ENCODE measurements at regions not wholly inside any gene's neighbourhood (a gene's known extent, or its start where the extent isn't known, plus 50 kb on each side); places are given as distances from the start of the nearest gene placed in this dataset.
"Not testable (repeated sequence)": the region's sequence is repeated elsewhere in the genome, so short reads cannot be mapped to it uniquely, and the experiment has no call there.

GRCh38 chr15:96121086-96121920 lies 209.2 kb upstream of the NR2F2 start:
- no peak for DNase-seq (ENCODE audit: low read depth, low spot score)

DNA sequence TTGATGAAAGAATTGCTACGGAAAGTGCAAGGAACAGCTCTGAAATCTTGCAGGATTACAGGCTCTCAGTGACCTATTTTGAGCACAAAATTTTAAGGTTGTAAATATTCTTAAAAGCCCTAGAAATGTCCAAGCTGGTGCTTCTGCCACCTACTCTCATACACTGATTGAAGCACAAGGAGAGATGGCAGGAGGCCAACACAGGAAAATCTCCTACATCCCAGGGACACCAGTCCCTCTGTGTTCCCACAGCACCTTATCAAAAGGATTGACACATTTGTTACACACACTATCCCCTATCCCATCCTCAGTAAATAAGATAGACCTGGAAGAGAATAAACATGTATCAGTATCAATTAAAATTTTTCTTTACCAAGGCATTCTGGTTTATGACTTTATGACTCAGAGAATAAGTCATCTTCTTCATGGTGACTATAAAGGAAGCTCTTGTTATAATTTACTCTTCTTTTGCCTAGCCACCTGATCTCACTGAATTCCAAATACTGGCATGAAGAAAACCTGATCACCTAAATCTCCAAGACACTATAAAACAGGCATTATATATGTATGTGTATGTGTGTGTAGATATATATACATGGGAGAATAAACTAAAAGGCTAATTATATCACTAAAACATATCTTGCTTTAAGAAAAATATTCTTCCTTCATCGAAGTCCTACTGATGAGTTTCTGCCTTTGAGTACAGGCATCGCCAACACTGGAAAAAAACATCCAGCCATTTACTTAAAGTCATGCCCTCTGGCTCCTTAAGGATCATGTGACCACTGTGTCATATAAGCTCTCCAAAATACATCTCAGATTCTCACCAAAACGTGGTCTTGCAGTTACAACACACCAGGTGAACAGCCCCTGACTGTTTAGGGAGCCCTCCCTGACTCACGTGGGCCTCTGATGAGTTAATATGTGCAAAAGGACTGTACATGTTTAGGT lies 208.1 kb upstream of the NR2F2 start:
- DNase-seq (ENCODE audit: low read depth, low spot score), result no peak

- no peak for DNase-seq (ENCODE audit: low read depth, low spot score)
Observed at GRCh38 chr15:96123028-96123400, 207.5 kb upstream of the NR2F2 start.

DNA sequence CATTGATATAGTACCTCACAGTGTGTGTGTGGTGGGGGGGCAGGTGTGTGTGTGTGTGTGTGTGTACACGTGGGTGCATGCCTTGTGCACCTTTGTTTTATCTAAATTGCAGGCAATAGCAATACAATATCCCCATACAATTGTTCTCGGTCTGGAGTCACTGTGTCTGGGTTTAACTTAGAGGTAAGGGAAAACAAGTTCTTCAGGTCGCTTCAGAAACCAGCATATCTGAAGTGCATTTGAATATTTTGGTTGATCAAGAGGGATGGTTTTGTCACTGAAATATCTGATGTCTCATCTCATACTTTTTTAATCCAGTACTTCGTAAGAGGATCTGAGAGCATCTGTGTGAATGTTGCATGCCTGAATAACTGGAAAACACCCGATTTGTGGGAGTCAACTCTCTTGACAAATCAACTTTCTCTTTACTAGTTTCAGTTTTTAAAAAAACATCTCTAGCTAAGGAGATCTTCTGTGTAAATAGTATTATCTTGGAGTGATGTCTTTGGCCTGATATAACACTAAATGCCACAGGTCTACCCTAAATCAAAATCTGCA lies 206.8 kb upstream of the NR2F2 start:
- no peak for DNase-seq (ENCODE audit: low read depth, low spot score)

DNA sequence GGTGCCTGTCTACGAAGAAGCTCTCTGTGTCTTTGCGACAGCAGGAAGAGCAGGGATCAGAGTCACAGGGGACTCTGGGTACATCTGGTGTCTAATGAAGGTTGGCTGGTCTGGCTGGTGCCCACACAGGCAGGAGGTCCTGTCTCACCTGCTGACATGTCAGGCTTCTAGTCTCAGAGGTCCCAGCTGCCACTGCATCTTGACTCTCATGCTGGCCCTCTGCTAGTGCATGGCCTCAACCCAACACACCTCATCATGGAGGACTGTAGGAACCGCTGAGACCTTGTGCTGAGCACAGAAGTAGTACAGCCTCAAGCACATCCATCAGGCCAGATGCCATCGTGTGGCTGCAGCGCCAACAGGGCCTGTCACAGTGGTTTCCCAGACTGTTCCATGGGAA lies 206.1 kb upstream of the NR2F2 start:
- DNase-seq (ENCODE audit: low read depth, low spot score), result no peak

DNA sequence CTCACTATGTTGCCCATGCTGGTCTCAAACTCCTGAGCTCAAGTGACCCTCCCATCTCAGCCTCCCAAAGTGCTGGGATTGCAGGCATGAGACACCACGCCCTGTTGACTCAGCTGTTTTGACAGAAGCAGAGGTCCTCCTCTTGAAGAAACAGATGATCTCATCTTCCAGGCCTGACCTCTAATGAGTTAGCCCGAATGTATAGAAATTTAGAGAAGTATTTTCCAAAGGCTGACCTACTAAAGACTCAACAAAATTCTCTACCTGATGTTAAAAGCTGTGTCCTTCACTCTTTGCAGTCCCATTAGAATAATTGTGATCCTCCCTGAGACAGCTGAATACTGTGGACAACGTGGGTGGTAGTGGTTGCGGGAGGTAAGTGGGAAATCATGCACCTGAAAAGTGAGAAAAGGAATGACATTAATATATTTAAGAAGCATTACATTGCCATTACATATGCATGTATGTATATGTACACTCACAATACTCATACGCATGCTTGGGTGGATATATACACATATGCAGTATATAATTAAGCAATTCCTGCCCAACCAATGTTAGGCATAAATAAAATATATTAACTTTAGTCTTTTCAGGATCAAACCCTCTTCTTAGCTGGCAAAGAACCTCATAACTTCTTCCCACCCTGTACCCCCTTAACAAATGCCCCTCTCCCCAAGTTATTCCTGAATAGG lies 204.6 kb upstream of the NR2F2 start:
- no peak for DNase-seq (ENCODE audit: low read depth, low spot score)

DNA sequence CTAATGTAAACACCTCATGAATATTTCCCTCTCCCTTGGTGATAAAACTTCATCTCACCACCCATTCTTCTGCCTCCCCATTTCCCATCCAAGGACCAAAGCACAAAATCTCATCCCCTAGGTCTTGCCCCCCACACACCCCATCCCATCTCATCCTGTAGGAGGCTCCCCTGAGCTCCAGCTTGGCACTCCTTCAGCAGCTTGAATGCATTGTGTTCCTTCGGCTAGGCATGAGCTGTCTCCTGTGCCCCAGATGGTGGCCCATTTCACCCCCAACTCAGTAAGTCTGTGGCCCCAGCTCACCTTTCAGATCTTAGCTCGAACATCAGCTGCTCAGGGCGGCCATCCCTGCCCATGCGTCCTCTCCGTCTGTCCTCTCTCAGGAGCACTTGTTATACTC lies 203.6 kb upstream of the NR2F2 start:
- DNase-seq (ENCODE audit: low read depth, low spot score), result no peak

DNA sequence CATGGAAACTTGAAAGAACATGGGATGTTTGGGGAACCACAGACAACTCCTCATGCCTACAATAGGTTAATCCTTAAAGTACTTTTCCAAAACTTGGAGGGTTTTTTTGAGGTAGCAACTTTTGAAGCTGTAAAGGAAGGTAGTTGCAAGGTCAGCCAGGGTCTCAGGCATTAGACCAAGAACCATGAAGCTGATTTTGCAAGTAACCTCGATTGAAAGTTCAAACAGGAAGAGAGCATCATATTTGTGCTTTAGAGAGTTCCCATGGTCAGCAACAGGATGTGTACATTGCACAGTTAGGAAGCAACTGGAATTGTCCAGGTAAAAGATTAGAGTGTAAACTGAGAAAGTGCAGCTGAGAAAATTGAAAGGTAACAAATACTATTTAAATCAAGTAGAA lies 199.8 kb upstream of the NR2F2 start:
- no peak for DNase-seq (ENCODE audit: low read depth, low spot score)

DNA sequence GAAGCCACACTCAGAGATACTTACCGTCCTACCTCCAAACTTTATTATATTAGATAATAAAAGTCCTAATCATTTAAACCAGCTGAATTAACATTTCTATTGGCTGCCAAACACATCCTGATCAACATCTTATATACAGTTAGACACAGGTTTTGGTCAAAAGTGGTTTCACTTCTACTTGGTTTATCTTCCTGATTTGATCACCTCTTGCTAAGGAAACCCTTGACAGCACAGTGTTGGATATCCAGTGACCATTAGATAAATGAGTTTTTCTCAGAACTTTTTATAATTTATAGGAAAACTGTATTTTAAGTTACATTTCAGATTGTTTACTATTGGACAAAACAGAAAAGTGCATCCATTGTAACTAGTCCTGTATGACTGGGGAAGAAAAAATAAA lies 198.4 kb upstream of the NR2F2 start:
- no peak for DNase-seq (ENCODE audit: low read depth, low spot score)

GRCh38 chr15:96135166-96136093 lies 195.1 kb upstream of the NR2F2 start:
- DNase-seq (ENCODE audit: low read depth, low spot score), result no peak

DNA sequence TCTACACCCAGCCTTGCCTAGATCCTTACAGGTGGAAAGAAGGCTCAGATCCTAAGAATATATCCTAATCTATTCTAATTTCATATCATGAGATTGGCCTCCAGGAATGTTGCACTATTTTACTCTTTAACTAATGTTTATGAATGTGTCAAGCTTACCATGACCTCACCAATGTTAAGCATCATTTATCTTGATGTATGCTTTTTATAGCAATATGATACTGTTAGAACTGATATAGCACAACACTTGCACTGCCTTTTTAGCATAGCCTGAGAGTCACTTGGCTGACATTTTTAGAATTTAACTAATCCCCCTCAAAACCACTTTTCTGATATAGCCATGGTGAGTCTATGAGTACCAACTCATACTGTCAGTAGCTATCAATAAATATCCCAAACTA lies 191.5 kb upstream of the NR2F2 start:
- DNase-seq (ENCODE audit: low read depth, low spot score), result no peak

DNA sequence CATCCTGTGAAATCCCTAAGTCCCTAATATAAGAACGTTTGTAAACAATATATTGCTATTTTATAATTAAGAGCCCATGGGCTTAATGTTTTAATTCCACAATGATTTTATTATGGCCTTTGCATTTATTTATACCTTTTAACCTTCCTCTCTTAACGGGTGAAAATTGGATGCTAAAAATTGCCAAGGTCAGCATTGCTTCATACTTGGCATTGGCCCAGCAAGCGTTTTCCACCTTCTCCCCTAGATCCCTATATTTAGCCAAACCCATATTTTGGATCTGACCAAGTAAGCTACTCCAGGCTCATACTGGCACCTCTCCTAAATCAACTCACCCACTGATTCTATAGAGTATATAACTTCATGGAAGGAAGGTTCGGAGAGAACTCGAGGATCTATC lies 188.0 kb upstream of the NR2F2 start:
- no peak for DNase-seq (ENCODE audit: low read depth, low spot score)

- no peak for DNase-seq (ENCODE audit: low read depth, low spot score)
Observed at GRCh38 chr15:96144734-96145133, 185.8 kb upstream of the NR2F2 start.

- no peak for DNase-seq (ENCODE audit: low read depth, low spot score)
Observed at GRCh38 chr15:96146726-96147125, 183.8 kb upstream of the NR2F2 start.

- no peak for DNase-seq (ENCODE audit: low read depth, low spot score)
Observed at GRCh38 chr15:96147267-96147666, 183.2 kb upstream of the NR2F2 start.

DNA sequence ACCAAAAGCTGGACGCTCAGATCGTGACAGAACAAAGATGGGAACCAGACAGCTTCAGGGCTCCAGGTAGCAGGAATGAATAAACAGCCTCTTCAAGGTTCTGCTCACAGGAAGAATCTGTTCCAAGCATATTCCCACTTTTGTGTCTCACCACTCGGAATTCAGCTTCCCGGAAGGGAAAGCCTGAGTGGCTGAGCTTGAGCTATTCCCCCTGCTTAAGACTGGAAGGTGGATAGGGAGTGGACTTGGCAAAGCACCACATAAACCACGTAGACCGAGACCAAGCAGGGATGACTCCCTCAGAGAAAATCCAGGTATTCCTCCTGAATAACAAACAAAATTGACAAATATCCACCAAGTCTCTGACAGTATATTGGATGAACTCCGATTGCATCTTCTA lies 180.2 kb upstream of the NR2F2 start:
- no peak for DNase-seq (ENCODE audit: low read depth, low spot score)

DNA sequence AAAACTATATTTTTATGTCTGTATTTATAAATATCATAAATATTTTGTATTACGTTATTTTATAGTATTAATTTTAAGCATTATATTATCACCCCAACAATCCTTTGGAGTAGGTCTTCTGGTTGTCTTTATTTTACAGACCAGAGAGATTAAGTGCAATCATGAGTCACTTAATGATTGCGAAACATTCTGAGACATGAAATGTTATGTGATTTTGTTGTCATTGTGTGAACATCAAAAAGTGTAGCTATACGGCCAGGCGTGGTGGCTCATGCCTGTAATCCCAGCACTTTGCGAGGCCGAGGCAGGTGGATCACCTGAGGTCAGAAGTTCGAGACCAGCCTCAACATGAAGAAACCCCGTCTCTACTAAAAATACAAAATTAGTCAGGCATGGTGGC lies 178.8 kb upstream of the NR2F2 start:
- not testable (repeated sequence) for DNase-seq (ENCODE audit: low read depth, low spot score)

- no peak for DNase-seq (ENCODE audit: low read depth, low spot score)
Observed at GRCh38 chr15:96153929-96154328, 176.6 kb upstream of the NR2F2 start.

DNA sequence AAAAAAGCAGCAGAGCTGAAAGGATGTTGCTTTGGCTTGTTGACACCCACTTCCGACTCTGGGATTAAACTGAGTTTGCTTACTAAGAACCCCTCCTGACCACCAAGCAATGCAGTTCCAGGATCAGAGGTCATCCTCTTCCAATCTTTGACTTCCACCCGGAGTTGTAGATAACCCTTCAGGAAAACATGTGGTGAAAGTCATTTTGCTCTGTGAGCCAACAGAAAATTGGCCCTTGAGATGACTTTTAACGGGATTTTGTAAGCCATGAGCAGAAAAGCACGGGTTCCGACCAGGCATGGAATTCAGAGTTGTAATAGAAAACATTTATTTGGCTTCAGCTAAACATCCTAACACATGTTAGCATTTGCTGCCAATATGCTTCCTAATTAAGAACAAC lies 171.6 kb upstream of the NR2F2 start:
- no peak for DNase-seq (ENCODE audit: low read depth, low spot score)

DNA sequence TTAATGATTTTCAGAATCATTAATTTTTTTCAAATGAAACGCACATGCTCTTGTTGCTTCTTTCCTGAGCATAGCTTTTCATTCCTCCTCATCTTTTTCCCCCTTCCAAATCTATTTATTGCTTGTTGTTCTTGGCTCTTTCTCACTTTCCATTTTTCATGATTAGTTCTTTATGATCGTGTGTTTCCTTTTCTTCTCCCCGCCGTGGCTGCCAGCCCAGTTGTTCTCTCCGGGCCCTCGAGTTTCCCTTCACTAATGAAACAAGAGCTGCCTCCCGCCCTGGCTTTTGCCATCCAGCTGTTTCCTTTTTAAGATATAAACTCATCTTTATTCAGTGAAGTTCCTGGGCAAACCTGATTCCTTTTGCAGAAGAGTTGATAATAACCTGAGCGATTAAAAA lies 170.2 kb upstream of the NR2F2 start:
- peak; percentile 27 for DNase-seq (ENCODE audit: low read depth, low spot score)

GRCh38 chr15:96160800-96161199 lies 169.7 kb upstream of the NR2F2 start:
- no peak for DNase-seq (ENCODE audit: low read depth, low spot score)

All from brain pericyte (primary cell).